ENCODE measurements at regions not wholly inside any gene's neighbourhood (a gene's known extent, or its start where the extent isn't known, plus 50 kb on each side); places are given as distances from the start of the nearest gene placed in this dataset.

GRCh38 chr18:53886058-53886457 lies 338.4 kb downstream of the MBD2 start:
- H3K27me3 ChIP-seq: no peaks in the 10 kb centered on the region
- no peaks in the 10 kb centered on the region for H3K36me3 ChIP-seq
- TF ChIP-seq POLR2A (IDR thresholded peaks at IDR 0.05) (no peak), CTCF (IDR thresholded peaks at IDR 0.05) (no peak)
- H3K27ac ChIP-seq: no peak overlapping the region
- 71 to 78% (median 76%) methylated on average over 1 of the region's 1 CpG for WGBS, 4 donors
- DNase-seq (no peak), ATAC-seq (no peak)
- H3K9me3 ChIP-seq: no peaks in the 10 kb centered on the region
- no peak overlapping the region for H3K4me3 ChIP-seq
- intact Hi-C loops (cut with DNase I): no loop called here
- no peaks in the 10 kb centered on the region for H3K4me1 ChIP-seq

- WGBS, 4 donors: 90 to 94% (median 92%) methylated on average over 2 of the region's 2 CpGs
- ATAC-seq: no peak
Observed at GRCh38 chr18:53883771-53884170, 340.7 kb downstream of the MBD2 start.

GRCh38 chr18:53874103-53874502 lies 350.4 kb downstream of the MBD2 start:
- 92 to 98% (median 94%) methylated on average over 2 of the region's 2 CpGs for WGBS, 4 donors
- TF ChIP-seq CTCF (IDR thresholded peaks at IDR 0.05) (no peak), POLR2A (IDR thresholded peaks at IDR 0.05) (no peak)
- intact Hi-C loops (cut with DNase I): no loop called here
- H3K9me3 ChIP-seq: no peaks in the 10 kb centered on the region
- H3K4me3 ChIP-seq: no peak overlapping the region
- DNase-seq (no peak), ATAC-seq (no peak)
- H3K27me3 ChIP-seq: no peaks in the 10 kb centered on the region
- no peak overlapping the region for H3K27ac ChIP-seq
- no peaks in the 10 kb centered on the region for H3K36me3 ChIP-seq
- no peaks in the 10 kb centered on the region for H3K4me1 ChIP-seq

More at GRCh38 chr18:53883771-53884170, 340.7 kb downstream of the MBD2 start:
- no peaks in the 10 kb centered on the region for H3K27me3 ChIP-seq
- DNase-seq: no peak
- H3K27ac ChIP-seq: no peak overlapping the region
- H3K9me3 ChIP-seq: no peaks in the 10 kb centered on the region
- H3K4me1 ChIP-seq: no peaks in the 10 kb centered on the region
- intact Hi-C loops (cut with DNase I): no loop called here
- H3K4me3 ChIP-seq: no peak overlapping the region
- TF ChIP-seq CTCF (IDR thresholded peaks at IDR 0.05) (no peak), POLR2A (IDR thresholded peaks at IDR 0.05) (no peak)
- H3K36me3 ChIP-seq: no peaks in the 10 kb centered on the region

- Histone ChIP-seq H3K36me3 (no peaks in the 10 kb centered on the region), H3K9me3 (no peaks in the 10 kb centered on the region), H3K27ac (no peak overlapping the region), H3K4me1 (no peaks in the 10 kb centered on the region), H3K27me3 (no peaks in the 10 kb centered on the region), H3K4me3 (no peak overlapping the region)
- intact Hi-C loops (cut with DNase I): no loop called here
- no peak for DNase-seq
- WGBS, 4 donors: 56 to 61% (median 57%) methylated on average over 5 of the region's 5 CpGs
- no peak for ATAC-seq
- TF ChIP-seq CTCF (IDR thresholded peaks at IDR 0.05) (peak in 2 of 12 donors; percentile 11 to 19), POLR2A (IDR thresholded peaks at IDR 0.05) (no peak)
Observed at GRCh38 chr18:53864770-53865169, 359.7 kb downstream of the MBD2 start.
